SJCRH30 (cell line): ENCODE measurements at regions not wholly inside any gene's neighbourhood (a gene's known extent, or its start where the extent isn't known, plus 50 kb on each side); places are given as distances from the start of the nearest gene placed in this dataset.
"Not testable (repeated sequence)": the region's sequence is repeated elsewhere in the genome, so short reads cannot be mapped to it uniquely, and the experiment has no call there.

ENCODE experiments used
- DNase-seq, 2 experiments: peaks; one replicate each; pipeline ENCODE4 v3.0.0-alpha.2; 2015 to 2020
- H3K27ac ChIP-seq: fragments of 250-450 bp; sonication (Bioruptor Pico); 2 replicates; pipeline ENCODE4 v1.5.1; 2020; ENCODE audit warnings: mild to moderate bottlenecking, moderate library complexity
- H3K27me3 ChIP-seq: fragments of 250-450 bp; sonication (Bioruptor Pico); 2 replicates; pipeline ENCODE4 v1.5.1; 2020; ENCODE audit warnings: mild to moderate bottlenecking, moderate library complexity
- H3K36me3 ChIP-seq: fragments of 250-450 bp; sonication (Bioruptor Pico); 2 replicates; pipeline ENCODE4 v1.5.1; 2020; ENCODE audit warnings: mild to moderate bottlenecking, moderate library complexity
- H3K4me1 ChIP-seq: fragments of 250-450 bp; sonication (Bioruptor Pico); 2 replicates; pipeline ENCODE4 v1.5.1; 2020; ENCODE audit warnings: mild to moderate bottlenecking, moderate library complexity
- H3K4me3 ChIP-seq: fragments of 250-450 bp; sonication (Bioruptor Pico); 2 replicates; pipeline ENCODE4 v1.5.1; 2020; ENCODE audit warnings: mild to moderate bottlenecking, moderate library complexity
- H3K9me3 ChIP-seq: fragments of 250-450 bp; sonication (Bioruptor Pico); replicated peaks from 2 replicates; pipeline ENCODE4 v1.5.1; 2020; ENCODE audit warnings: mild to moderate bottlenecking, moderate library complexity

DNA sequence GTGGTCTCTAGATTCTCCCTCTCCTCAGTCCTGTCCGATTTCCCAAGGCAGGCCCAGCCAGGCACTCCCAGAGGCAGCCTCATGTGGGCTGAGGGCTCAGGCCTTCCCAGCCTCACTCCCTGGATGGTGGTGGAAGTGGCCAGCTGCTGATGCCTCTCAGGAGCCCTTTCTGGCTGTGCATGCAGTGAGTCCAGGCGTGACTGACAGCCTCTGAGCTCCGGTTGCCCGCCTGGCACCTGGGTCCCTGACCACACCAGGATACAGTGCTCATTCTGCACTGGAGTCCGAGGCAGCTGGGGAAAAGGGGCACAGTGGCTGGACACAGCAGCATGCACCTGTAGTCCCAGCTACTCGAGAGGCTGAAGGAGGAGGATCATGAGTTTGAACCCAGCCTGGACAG lies 132.6 kb downstream of the CUL2 start:
- Histone ChIP-seq H3K27me3 (no peaks in the 10 kb centered on the region), H3K27ac (no peak overlapping the region), H3K9me3 (no peaks in the 10 kb centered on the region), H3K4me1 (no peaks in the 10 kb centered on the region), H3K36me3 (no peaks in the 10 kb centered on the region), H3K4me3 (no peak overlapping the region)
- peak; percentile 11 to 33 for DNase-seq

DNA sequence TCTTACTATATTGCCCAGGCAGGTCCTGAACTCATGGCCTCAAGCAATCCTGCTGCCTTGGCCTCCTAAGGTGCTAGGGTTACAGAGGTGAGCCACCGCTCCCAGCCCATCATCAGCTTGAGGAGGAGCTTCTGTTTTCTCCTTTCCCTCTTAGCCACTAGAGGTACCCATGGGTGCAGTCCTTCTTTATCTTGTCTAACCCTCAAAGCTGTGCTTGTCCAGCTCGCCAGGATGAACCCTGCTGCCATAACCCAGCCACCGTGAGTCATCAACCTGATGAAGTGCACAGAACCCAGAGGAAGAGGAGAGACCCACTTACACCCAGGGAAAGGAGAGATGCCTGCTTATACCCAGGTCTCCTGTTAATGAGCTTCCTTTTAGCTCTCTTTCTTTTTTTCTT lies 133.4 kb downstream of the CUL2 start:
- Histone ChIP-seq H3K27me3 (no peaks in the 10 kb centered on the region), H3K4me3 (no peak overlapping the region)

DNA sequence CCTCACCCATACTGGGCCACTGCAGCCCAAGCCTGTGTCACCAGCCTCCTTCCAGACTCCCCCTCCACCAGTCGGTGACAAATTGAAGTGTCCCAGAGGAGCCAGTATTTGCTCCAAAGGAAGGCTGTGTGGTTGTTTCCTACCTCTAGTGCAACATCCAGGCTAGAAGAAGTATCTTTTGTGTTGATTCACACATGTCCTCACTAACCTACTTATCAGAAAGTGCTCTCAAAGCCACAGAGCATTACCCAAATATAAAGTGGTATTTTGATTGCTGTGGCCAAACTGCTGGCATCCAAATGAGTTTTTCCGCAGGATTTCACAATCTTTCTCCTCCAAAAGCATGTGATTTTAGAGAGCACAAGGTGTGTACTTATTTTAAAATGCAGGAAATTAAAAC lies 134.8 kb downstream of the CUL2 start:
- no peak for DNase-seq
- no peak overlapping the region for H3K4me3 ChIP-seq

More for the DNA sequence above, 133.4 kb downstream of the CUL2 start:
- Histone ChIP-seq H3K9me3 (no peaks in the 10 kb centered on the region), H3K27ac (no peak overlapping the region), H3K4me1 (no peaks in the 10 kb centered on the region), H3K36me3 (no peaks in the 10 kb centered on the region)
- no peak for DNase-seq

DNA sequence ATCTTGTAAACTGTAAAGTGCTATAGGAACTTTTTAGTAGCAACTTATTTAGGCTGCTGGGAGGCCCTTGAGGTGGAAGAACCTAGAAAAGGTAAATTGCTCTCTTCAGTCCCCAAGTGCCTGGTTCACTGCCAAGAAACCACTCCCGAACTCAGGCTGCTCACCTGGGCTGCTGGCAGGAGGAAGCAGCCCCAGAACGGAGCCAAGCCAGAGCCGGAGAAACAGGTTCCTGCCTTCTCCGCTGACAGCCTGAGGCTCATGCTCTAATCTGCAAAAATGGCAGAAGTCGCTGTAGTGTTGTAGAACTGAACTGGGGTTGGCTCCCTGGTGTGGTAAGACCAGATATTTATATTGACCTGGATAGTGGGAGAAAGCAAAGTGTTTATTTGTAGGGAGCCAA lies 136.0 kb downstream of the CUL2 start:
- Histone ChIP-seq H3K4me3 (no peak overlapping the region), H3K9me3 (no peaks in the 10 kb centered on the region), H3K27ac (no peak overlapping the region), H3K4me1 (no peaks in the 10 kb centered on the region), H3K27me3 (no peaks in the 10 kb centered on the region), H3K36me3 (no peaks in the 10 kb centered on the region)
- DNase-seq = no peak

More for the DNA sequence above, 134.8 kb downstream of the CUL2 start:
- Histone ChIP-seq H3K36me3 (no peaks in the 10 kb centered on the region), H3K4me1 (no peaks in the 10 kb centered on the region), H3K27me3 (no peaks in the 10 kb centered on the region), H3K27ac (no peak overlapping the region), H3K9me3 (no peaks in the 10 kb centered on the region)

DNA sequence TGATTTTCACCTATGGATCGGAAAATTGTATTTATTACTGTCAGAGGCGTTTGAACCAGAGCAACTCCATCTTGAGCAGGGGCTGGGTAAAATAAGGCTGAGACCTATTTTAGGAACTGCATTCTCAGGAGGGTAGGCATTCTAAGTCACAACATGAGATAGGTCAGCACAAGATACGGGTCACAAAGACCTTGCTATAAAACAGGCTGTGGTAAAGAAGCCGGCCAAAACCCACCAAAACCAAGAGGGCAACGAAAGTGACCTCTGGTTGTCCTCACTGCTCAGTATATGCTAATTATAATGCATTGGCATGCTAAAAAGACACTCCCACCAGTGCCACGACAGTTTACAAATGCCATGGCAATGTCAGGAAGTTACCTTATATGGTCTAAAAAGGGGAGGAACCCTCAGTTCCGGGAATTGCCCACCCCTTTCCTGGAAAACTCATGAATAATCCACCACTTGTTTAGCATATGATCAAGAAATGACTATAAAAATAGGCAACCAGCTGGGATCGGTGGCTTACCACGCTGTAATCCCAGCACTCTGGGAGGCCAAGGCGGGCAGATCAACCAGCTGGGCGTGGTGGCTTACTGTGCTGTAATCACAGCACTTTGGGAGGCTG lies 136.3 kb upstream of the PARD3 start:
- H3K27me3 ChIP-seq, H3K36me3 ChIP-seq, H3K27ac ChIP-seq, H3K4me3 ChIP-seq, H3K4me1 ChIP-seq, H3K9me3 ChIP-seq: not testable (repeated sequence)
- peak; percentile 44 to 46 for DNase-seq

DNA sequence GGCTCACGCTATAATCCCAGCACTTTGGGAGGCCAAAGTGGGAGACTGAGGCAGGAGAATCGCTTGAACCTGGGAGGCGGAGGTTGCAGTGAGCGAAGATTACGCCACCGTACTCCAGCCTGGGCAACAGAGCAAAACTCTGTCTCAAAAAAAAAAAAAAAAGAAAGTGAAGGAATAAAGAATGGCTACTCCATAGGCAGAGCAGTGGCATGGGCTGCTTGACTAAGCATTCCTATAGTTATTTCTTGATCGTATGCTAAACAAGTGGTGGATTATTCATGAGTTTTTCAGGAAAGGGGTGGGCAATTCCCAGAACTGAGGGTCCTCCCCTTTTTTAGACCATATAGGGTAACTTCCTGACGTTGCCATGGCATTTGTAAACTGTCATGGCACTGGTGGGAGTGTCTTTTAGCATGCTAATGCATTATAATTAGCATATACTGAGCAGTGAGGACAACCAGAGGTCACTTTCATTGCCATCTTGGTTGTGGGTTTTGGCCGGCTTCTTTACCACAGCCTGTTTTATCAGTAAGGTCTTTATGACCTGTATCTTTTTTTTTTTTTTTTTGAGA lies 130.9 kb upstream of the PARD3 start:
- DNase-seq, H3K27ac ChIP-seq, H3K4me3 ChIP-seq: not testable (repeated sequence)

DNA sequence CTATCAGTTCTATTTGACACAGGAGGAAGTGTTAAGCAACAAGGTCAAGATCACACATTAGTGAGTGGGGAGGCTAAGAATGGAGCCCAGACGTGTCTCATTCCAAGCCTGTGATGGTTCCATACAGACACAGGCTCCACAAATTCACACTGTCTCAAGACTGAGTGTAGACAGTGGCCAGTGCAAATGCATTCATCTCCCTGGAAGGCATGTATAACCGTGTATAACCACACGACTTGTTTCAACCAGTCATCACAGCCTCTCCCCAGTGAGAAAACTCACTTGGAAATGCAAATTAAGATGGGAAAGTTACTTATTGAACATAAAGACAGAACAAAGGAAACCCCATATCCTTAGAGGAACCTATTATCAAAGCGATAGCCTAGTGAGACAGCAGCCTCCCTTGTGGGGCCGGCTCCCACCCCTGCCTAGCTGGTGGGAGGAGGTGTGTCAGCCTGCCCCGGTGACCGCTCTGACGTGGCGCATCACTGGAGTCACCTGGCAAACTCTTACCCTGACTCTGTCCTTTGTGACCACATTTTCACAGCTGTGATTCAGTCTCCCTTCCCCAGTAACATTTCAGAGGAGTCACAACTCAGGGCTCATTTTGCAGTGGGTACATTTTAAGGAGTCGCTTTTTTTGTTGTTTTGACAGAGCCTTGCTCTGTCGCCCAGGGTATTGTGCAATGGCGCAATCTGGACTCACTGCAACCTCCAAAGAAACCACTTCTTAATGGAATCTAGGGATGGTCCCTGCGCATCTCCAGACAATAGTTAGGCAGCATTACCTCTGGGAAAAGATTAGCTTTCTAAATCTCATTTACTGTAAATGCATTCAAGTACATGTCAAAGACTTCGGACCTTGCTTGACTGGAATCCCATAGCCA lies 126.6 kb upstream of the PARD3 start:
- DNase-seq = no peak
- no peak overlapping the region for H3K4me3 ChIP-seq
- no peaks in the 10 kb centered on the region for H3K27me3 ChIP-seq
- no peaks in the 10 kb centered on the region for H3K36me3 ChIP-seq
- H3K9me3 ChIP-seq = no peaks in the 10 kb centered on the region
- H3K27ac ChIP-seq = no peak overlapping the region
- H3K4me1 ChIP-seq = no peaks in the 10 kb centered on the region

More for the DNA sequence above, 130.9 kb upstream of the PARD3 start:
- not testable (repeated sequence) for H3K27me3 ChIP-seq, H3K9me3 ChIP-seq, H3K4me1 ChIP-seq, H3K36me3 ChIP-seq

DNA sequence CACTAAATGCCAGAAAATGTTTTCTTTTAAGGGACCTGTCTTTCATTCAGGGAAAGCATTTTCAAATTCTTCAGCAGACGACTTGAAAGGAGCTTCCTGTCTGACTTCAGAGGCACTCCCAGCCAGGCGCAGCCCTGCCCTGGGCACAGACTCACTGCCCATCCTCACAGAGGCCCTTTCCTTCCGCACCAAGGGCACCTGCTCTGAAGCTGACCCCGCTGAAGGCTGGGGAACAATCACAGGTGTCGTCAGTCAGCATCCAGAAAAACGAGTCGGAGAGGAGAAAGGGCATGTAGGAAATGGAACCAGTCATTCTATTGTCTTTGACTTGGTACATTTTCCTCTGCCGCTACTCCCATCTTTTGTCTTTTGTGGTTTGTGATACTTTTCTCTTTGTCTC lies 125.3 kb upstream of the PARD3 start:
- H3K27ac ChIP-seq = no peak overlapping the region
- no peaks in the 10 kb centered on the region for H3K4me1 ChIP-seq
- H3K9me3 ChIP-seq = no peaks in the 10 kb centered on the region
- no peaks in the 10 kb centered on the region for H3K36me3 ChIP-seq
- H3K27me3 ChIP-seq = no peaks in the 10 kb centered on the region
- no peak for DNase-seq
- H3K4me3 ChIP-seq = no peak overlapping the region

DNA sequence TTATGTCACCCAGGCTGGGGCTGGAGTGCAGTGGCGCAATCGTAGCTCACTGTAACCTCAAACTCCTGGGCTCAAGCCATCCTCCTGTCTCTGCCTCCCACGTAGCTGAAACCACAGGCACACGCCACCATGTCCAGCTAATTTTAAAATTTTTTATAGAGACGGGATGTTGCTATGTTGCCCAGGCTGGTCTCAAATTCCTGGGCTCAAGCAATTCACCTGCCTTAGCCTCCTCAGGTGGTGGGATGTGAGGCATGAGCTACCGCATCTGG lies 123.2 kb upstream of the PARD3 start:
- Histone ChIP-seq H3K27me3 (no peaks in the 10 kb centered on the region), H3K9me3 (no peaks in the 10 kb centered on the region), H3K36me3 (no peaks in the 10 kb centered on the region), H3K4me1 (no peaks in the 10 kb centered on the region), H3K4me3 (no peak overlapping the region), H3K27ac (no peak overlapping the region)
- peak in 1 of 2 experiments; percentile 35 for DNase-seq

DNA sequence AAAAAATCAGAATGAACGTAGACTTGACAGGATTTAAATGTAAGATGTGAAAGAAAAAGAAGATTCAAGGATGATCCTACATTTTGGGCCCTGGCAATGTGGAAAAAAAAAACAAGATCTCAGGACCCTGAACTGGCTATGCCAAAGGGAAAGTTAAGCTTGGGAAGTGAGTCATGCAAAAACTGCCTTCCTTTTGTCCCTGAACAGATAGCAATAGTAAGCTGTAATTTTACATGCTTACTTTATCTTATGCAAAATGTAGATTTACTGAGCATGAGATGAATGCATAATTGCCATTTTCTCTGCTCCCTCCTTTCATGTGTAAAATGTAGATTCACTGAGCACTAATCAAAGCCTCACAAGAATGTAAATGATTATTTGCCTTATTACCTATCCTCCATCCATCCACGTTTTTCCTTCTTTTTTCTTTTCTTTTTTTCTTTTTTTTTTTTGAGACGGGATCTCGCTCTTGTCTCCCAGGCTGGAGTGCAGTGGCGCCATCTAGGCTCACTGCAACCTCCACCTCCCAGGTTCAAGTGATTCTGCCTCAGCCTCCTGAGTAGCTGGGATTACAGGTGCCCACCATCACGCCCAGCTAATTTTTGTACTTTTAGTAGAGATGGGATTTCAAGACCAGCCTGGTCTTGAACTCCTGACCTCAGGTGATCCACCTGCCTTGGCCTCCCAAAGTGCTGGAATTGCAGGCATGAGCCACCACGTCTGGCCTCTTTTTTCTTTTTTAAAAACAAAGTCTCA lies 122.7 kb upstream of the PARD3 start:
- H3K4me1 ChIP-seq, H3K36me3 ChIP-seq, H3K27ac ChIP-seq, H3K9me3 ChIP-seq, H3K27me3 ChIP-seq, DNase-seq, H3K4me3 ChIP-seq: not testable (repeated sequence)

DNA sequence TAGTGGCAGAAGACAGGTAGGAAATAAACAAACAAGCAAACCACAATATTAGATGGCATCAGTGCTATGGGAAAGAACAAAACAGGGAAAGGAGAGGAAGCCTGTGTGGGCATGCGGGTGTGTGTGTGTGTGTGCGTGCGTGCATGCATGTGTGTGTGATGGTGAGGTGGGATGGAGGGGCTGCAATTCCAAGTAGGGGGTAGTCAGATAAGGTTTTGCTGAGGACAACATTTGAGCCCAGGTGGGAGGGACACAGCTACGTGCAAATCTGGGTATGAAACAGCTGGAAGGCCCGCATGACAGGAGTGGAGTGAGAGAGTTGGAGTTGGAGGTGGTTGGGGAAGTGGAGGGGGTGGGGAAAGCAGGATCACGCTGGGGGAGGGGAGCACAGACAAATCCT lies 121.0 kb upstream of the PARD3 start:
- no peak overlapping the region for H3K27ac ChIP-seq
- H3K36me3 ChIP-seq = no peaks in the 10 kb centered on the region
- no peak overlapping the region for H3K4me3 ChIP-seq
- DNase-seq = no peak
- H3K9me3 ChIP-seq = no peaks in the 10 kb centered on the region
- no peaks in the 10 kb centered on the region for H3K27me3 ChIP-seq
- no peaks in the 10 kb centered on the region for H3K4me1 ChIP-seq

DNA sequence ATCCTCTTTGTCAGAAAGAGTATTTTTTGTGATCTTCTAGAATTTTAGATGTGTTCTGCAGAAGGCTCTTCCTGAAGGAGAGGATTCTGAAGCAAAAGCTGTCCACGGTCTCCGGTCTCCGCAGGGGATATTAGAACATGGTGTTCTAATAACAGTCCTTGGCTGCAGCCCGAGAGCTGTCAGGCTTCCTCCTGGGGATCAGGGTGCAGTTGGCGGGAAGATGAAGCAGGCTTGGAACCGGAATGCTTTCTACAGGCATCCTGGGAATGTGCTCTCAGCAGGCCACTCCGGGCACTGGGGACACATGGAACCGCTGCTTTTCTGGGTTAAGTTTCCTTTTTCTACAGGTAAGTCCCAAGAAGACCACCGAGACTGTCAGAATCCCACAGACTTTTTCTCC lies 118.6 kb upstream of the PARD3 start:
- no peak overlapping the region for H3K27ac ChIP-seq
- H3K9me3 ChIP-seq = no peaks in the 10 kb centered on the region
- H3K36me3 ChIP-seq = no peaks in the 10 kb centered on the region
- no peaks in the 10 kb centered on the region for H3K4me1 ChIP-seq
- no peaks in the 10 kb centered on the region for H3K27me3 ChIP-seq
- DNase-seq = no peak
- no peak overlapping the region for H3K4me3 ChIP-seq

DNA sequence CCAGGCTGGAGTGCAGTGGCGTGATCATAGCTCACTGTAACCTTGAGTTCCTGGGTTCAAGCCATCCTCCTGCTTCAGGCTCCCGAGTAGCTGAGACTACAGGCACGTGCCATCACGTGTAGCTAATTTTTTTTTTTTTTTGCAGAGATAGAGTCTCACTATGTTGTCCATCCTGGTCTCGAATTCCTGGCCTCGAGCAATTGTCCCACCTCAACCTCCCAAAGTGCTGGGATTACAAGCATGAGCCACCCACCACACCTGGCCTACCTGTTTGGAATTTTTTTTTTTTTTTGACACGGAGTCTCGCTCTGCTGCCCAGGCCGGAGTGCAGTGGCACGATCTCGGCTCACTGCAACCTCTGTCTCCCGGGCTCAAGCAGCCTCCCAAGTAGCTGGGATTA lies 117.1 kb upstream of the PARD3 start:
- no peak for DNase-seq
- Histone ChIP-seq H3K4me1 (no peaks in the 10 kb centered on the region), H3K27ac (no peak overlapping the region), H3K27me3 (no peaks in the 10 kb centered on the region), H3K4me3 (no peak overlapping the region), H3K9me3 (no peaks in the 10 kb centered on the region), H3K36me3 (no peaks in the 10 kb centered on the region)

DNA sequence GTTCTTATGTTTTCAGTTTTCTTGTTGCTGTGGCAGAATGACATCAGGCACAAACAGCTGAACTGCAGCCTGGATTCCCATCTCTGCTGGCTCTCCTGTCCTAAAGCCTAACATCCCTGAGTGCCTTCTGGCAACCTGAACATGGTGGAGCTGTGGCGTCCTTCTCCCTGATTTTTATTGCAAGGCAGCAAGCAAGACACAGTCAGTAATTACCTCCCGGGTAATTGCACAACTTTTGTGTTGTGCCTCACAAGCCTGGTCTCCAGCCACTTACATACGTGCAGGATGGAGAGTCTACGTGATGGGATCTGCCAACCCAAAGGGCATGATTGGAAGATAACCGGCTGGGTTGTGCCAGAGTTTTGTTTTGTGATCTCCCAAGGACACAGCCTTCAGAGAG lies 116.1 kb upstream of the PARD3 start:
- DNase-seq = no peak
- H3K36me3 ChIP-seq = no peaks in the 10 kb centered on the region
- H3K27ac ChIP-seq = no peak overlapping the region
- H3K27me3 ChIP-seq = no peaks in the 10 kb centered on the region
- H3K4me1 ChIP-seq = no peaks in the 10 kb centered on the region
- no peak overlapping the region for H3K4me3 ChIP-seq
- H3K9me3 ChIP-seq = no peaks in the 10 kb centered on the region

DNA sequence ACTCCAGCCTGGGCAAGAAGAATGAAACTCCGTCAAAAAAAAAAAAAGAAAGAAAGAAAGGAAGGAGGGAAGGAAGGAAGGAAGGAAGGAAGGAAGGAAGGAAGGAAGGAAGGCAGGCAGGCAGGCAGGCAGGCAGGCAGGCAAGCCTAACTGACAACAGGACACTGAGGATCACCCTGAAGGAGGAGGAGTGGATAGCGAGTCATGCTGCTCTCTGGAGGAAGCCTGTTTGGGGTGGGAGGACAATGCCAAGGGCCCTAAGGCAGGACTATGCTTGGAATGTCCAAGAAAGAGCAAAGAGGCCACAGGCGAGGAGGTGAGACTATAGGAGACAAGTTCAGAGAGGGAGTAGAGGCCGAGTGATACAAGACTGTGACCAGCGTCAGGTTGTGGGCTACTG lies 107.0 kb upstream of the PARD3 start:
- H3K4me1 ChIP-seq = peaks cover 9% of the 10 kb centered on the region
- H3K27me3 ChIP-seq = no peaks in the 10 kb centered on the region
- no peak for DNase-seq
- peaks cover 10% of the 10 kb centered on the region for H3K9me3 ChIP-seq
- H3K27ac ChIP-seq = no peak overlapping the region
- H3K36me3 ChIP-seq = no peaks in the 10 kb centered on the region
- H3K4me3 ChIP-seq = no peak overlapping the region
